MCF 10A (cell line): ENCODE measurements at regions not wholly inside any gene's neighbourhood (a gene's known extent, or its start where the extent isn't known, plus 50 kb on each side); places are given as distances from the start of the nearest gene placed in this dataset.

Experiments
- BruUV-seq: library from RNA; stranded (reverse); fragments of 400-500 nt; replicated peaks from 2 replicates; lab custom pipeline; 2021; lab: Mats Ljungman, UMichigan
- CTCF ChIA-PET: fragments of 300-600 bp; sonication (Branson Sonifier 250); formaldehyde crosslinking; extraction: SDS; loops from one replicate; lab custom pipeline; 2021; ENCODE audit warnings: antibody characterized with exemption, inconsistent platforms; lab: Yijun Ruan, JAX
- POLR2A ChIA-PET: fragments of 300-600, 350-650 bp; sonication (Branson Sonifier 250); formaldehyde crosslinking; extraction: SDS; loops from one replicate; lab custom pipeline; 2020; ENCODE audit warnings: antibody characterized with exemption, inconsistent platforms; lab: Yijun Ruan, JAX
- DNase-seq: peaks from one replicate; pipeline ENCODE4 v3.0.0-alpha.2; 2018; ENCODE audit not compliant: unreplicated experiment
- H3K27ac Mint-ChIP-seq: one replicate; pipeline ENCODE4 v1.8.0; 2022; ENCODE audit warnings: mild to moderate bottlenecking, low read depth, mixed read lengths; ENCODE audit not compliant: unreplicated experiment
- H3K27me3 Mint-ChIP-seq: one replicate; pipeline ENCODE4 v1.8.0; 2022; ENCODE audit warnings: mixed read lengths; ENCODE audit not compliant: insufficient read depth, unreplicated experiment
- H3K36me3 Mint-ChIP-seq: one replicate; pipeline ENCODE4 v1.8.0; 2022; ENCODE audit warnings: mild to moderate bottlenecking, moderate library complexity, mixed read lengths; ENCODE audit not compliant: insufficient read depth, unreplicated experiment
- H3K4me1 Mint-ChIP-seq: one replicate; pipeline ENCODE4 v1.8.0; 2022; ENCODE audit warnings: mixed read lengths; ENCODE audit not compliant: insufficient read depth, unreplicated experiment
- H3K4me3 Mint-ChIP-seq: one replicate; pipeline ENCODE4 v1.8.0; 2022; ENCODE audit warnings: mild to moderate bottlenecking, moderate library complexity, mixed read lengths; ENCODE audit not compliant: unreplicated experiment
- H3K9me3 Mint-ChIP-seq: one replicate; pipeline ENCODE4 v1.8.0; 2022; ENCODE audit warnings: mixed read lengths; ENCODE audit not compliant: unreplicated experiment
- CTCF ChIP-seq: fragments of 200-600 bp; IDR thresholded peaks from one replicate; pipeline ENCODE4 v1.8.0; 2022; ENCODE audit warnings: antibody characterized with exemption, mild to moderate bottlenecking; ENCODE audit not compliant: unreplicated experiment
- intact Hi-C: fragments of 100-400 bp; cut with micrococcal nuclease; formaldehyde crosslinking; loops from 2 replicates; pipeline ENCODE4 v1.14.1; 2022

DNA sequence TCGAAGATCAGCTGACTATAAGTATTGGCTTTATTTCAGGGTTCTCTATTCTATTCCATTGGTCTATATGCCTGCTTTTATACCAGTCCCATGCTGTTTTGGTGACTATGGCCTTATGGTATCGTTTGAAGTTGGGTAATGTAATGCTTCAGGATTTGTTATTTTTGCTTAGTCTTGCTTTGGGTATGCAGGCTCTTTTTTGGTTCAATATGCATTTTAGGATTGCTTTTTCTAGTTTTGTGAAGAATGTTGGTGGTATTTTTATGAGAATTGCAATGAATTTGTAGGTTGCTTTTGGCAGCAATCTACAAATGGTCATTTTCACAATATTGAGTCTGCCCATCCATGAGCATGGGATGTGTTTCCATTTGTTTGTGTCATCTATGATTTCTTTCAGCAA lies 951.9 kb upstream of the SLITRK1 start:
- no TSS peak for BruUV-seq
- no peak for DNase-seq
- intact Hi-C loops, result no loop called here
- Mint-ChIP-seq H3K4me1 (no peaks in the 10 kb centered on the region), H3K4me3 (no peak overlapping the region), H3K27me3 (no peaks in the 10 kb centered on the region), H3K9me3 (no peaks in the 10 kb centered on the region), H3K36me3 (no peaks in the 10 kb centered on the region), H3K27ac (no peak overlapping the region)
- no peak for TF ChIP-seq CTCF
- POLR2A ChIA-PET, result no interaction called here
- CTCF ChIA-PET, result no interaction called here

- H3K4me1 Mint-ChIP-seq, result no peaks in the 10 kb centered on the region
- no peaks in the 10 kb centered on the region for H3K36me3 Mint-ChIP-seq
- POLR2A ChIA-PET, result interaction anchor here (0.7 kb wide), 1 partner anchor 9 kb away, joined by 3 read pairs; no protein-coding TSS in a partner anchor
- H3K4me3 Mint-ChIP-seq, result no peak overlapping the region
- no peaks in the 10 kb centered on the region for H3K9me3 Mint-ChIP-seq
- no peak overlapping the region for H3K27ac Mint-ChIP-seq
- intact Hi-C loops, result no loop called here
- no peak for DNase-seq
- no peak for TF ChIP-seq CTCF
- no TSS peak for BruUV-seq
- no peaks in the 10 kb centered on the region for H3K27me3 Mint-ChIP-seq
- CTCF ChIA-PET, result interaction anchor here (1.3 kb wide), 1 partner anchor 12 kb away, joined by 4 read pairs; no protein-coding TSS in a partner anchor
These were observed 949.7 kb upstream of the SLITRK1 start for GRCh38 chr13:84831666-84832657.

DNA sequence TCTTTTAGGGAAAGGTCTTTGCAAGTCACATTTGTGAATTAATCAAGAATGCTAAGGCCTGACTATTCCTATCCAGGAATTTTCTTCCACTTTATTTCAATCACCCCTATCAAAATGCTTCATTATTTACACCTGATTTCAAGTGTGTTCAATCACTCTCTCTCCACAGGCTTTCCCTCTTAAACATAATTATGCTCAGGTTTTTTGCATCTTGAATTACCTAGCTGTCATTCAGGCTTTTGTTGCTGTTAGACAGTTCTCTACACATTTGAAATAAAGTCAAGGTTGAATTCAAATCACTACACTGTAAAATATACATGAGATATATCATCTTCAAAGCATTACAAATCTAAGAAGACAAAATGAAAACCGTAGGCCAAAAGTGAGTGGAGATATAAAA lies 941.3 kb upstream of the SLITRK1 start:
- CTCF ChIA-PET, result no interaction called here
- no peak overlapping the region for H3K27ac Mint-ChIP-seq
- no peak for TF ChIP-seq CTCF
- BruUV-seq, result no TSS peak
- H3K27me3 Mint-ChIP-seq, result no peaks in the 10 kb centered on the region
- POLR2A ChIA-PET, result no interaction called here
- intact Hi-C loops, result no loop called here
- no peaks in the 10 kb centered on the region for H3K4me1 Mint-ChIP-seq
- no peak overlapping the region for H3K4me3 Mint-ChIP-seq
- DNase-seq, result no peak
- H3K9me3 Mint-ChIP-seq, result no peaks in the 10 kb centered on the region
- no peaks in the 10 kb centered on the region for H3K36me3 Mint-ChIP-seq

GRCh38 chr13:84821261-84821660 lies 939.0 kb upstream of the SLITRK1 start:
- intact Hi-C loops, result no loop called here
- CTCF ChIA-PET, result interaction anchor here (0.7 kb wide), 1 partner anchor 42 kb away, joined by 3 read pairs; no protein-coding TSS in a partner anchor
- Mint-ChIP-seq H3K27ac (no peak overlapping the region), H3K4me3 (no peak overlapping the region), H3K36me3 (no peaks in the 10 kb centered on the region), H3K9me3 (no peaks in the 10 kb centered on the region), H3K27me3 (no peaks in the 10 kb centered on the region), H3K4me1 (no peaks in the 10 kb centered on the region)
- no peak for DNase-seq
- BruUV-seq, result no TSS peak
- POLR2A ChIA-PET, result no interaction called here
- no peak for TF ChIP-seq CTCF
